HepG2 (cell line): ENCODE measurements at regions not wholly inside any gene's neighbourhood (a gene's known extent, or its start where the extent isn't known, plus 50 kb on each side); places are given as distances from the start of the nearest gene placed in this dataset.

ENCODE experiments used
- ATAC-seq: fragments of 200-7000 bp; cut with Tn5 transposase; 3 replicates; pipeline ENCODE4 v1.9.1; 2020; ENCODE audit warnings: mild to moderate bottlenecking, moderate library complexity
- BruUV-seq: library from RNA; stranded (reverse); fragments of 400-500 nt; replicated peaks from 2 replicates; lab custom pipeline; 2021; lab: Mats Ljungman, UMichigan
- CTCF ChIA-PET: fragments of 300-600 bp; formaldehyde crosslinking; extraction: SDS; loops from one replicate; lab custom pipeline; 2021; ENCODE audit warnings: low total read pairs, inconsistent platforms, low intra/inter-chr PET ratio; lab: Yijun Ruan, JAX
- POLR2A ChIA-PET: fragments of 350-600 bp; sonication (Branson Sonifier 250); formaldehyde crosslinking; loops from one replicate; lab custom pipeline; 2020; ENCODE audit warnings: antibody characterized with exemption, inconsistent platforms; lab: Yijun Ruan, JAX
- DNase-seq: peaks from one replicate; pipeline ENCODE4 v3.0.0-alpha.2; 2015; ENCODE audit warnings: low spot score
- FAIRE-seq: peaks from 3 replicates; lab custom pipeline; 2011; peaks lifted over from hg19 to GRCh38; lab: Jason Lieb, UNC
- H2AFZ ChIP-seq: one replicate; pipeline ENCODE4 v1.6.1; 2011; ENCODE audit warnings: low read length, inconsistent platforms
- H3K27ac ChIP-seq: fragments of 300-600 bp; 3 replicates; pipeline ENCODE4 v1.8.0; 2011; ENCODE audit warnings: mixed run types, mild to moderate bottlenecking, mixed read lengths, low read length, inconsistent platforms; ENCODE audit not compliant: insufficient read depth; ENCODE audit errors: extremely low read length
- H3K27me3 ChIP-seq, 2 experiments: fragments of 200-600 bp in 1 of 2; 2 replicates in 1 of 2; 3 replicates in 1 of 2; pipeline versions ENCODE4 v1.6.0 to v1.8.0; 2011; ENCODE audit warnings: low read length in 2 of 2, mild to moderate bottlenecking in 2 of 2, moderate library complexity in 2 of 2, inconsistent platforms in 1 of 2; ENCODE audit not compliant: insufficient read depth in 2 of 2, control insufficient read depth in 1 of 2
- H3K36me3 ChIP-seq, 2 experiments: fragments of 200-600 bp in 1 of 2; replicated peaks in 1 of 2; 2 replicates in 1 of 2; 3 replicates in 1 of 2; pipeline versions ENCODE4 v1.5.1 to v1.8.0; 2011; ENCODE audit warnings: low read length in 2 of 2, inconsistent platforms in 1 of 2; ENCODE audit not compliant: insufficient read depth in 2 of 2, control insufficient read depth in 1 of 2
- H3K4me1 ChIP-seq: 2 replicates; pipeline ENCODE4 v1.5.1; 2012; ENCODE audit warnings: low read length, inconsistent platforms; ENCODE audit not compliant: insufficient read depth
- H3K4me2 ChIP-seq: 2 replicates; pipeline ENCODE4 v1.6.0; 2011; ENCODE audit warnings: low read depth, low read length, inconsistent platforms
- H3K4me3 ChIP-seq, 3 experiments: fragments of 200-600 bp in 1 of 3; sonication (generic), shearing (Covaris generic) in 1 of 3; replicated peaks in 1 of 3; 2 replicates each; pipeline ENCODE4 v1.5.1; 2011 to 2016; ENCODE audit warnings: low read length in 3 of 3, inconsistent platforms in 2 of 3, low read depth in 2 of 3, mild to moderate bottlenecking in 2 of 3, control low read depth in 1 of 3, mixed read lengths in 1 of 3; ENCODE audit not compliant: insufficient read depth in 1 of 3
- H3K79me2 ChIP-seq: one replicate; pipeline ENCODE4 v1.6.1; 2011; ENCODE audit warnings: low read length, inconsistent platforms; ENCODE audit not compliant: insufficient read depth
- H3K9ac ChIP-seq: 2 replicates; pipeline ENCODE4 v1.6.0; 2011; ENCODE audit warnings: mild to moderate bottlenecking, low read depth, low read length, inconsistent platforms; ENCODE audit not compliant: insufficient read depth
- H3K9me3 ChIP-seq: 2 replicates; pipeline ENCODE4 v1.5.1; 2012; ENCODE audit warnings: mild to moderate bottlenecking, low read length
- H4K20me1 ChIP-seq: 2 replicates; pipeline ENCODE4 v1.6.0; 2011; ENCODE audit warnings: inconsistent platforms, mild to moderate bottlenecking, low read length, moderate library complexity; ENCODE audit not compliant: insufficient read depth
- HBP1 ChIP-seq: IDR thresholded peaks from 2 replicates; pipeline ENCODE4 v1.6.1; 2016; ENCODE audit warnings: low read depth, control low read depth
- HNF4G ChIP-seq, 2 experiments: sonication (generic) in 1 of 2; formaldehyde crosslinking in 1 of 2; IDR thresholded peaks; 2 replicates each; pipeline versions ENCODE4 v1.4.0 to v1.6.1; 2011 to 2020; ENCODE audit warnings: borderline replicate concordance in 2 of 2, low read depth in 2 of 2, mild to moderate bottlenecking in 2 of 2, low read length in 1 of 2, missing genetic modification reagents in 1 of 2, moderate library complexity in 1 of 2
- NFKB2 ChIP-seq: sonication (generic); formaldehyde crosslinking; IDR thresholded peaks from 2 replicates; pipeline ENCODE4 v1.4.0; 2020; ENCODE audit warnings: missing genetic modification reagents, borderline replicate concordance
- TCF7 ChIP-seq: sonication (generic); IDR thresholded peaks from 2 replicates; pipeline ENCODE4 v1.6.1; 2016; ENCODE audit warnings: antibody characterized with exemption, low read depth
- U2AF1 ChIP-seq: fragments of 200-400 bp; formaldehyde crosslinking; optimal IDR thresholded peaks from 2 replicates; pipeline ENCODE3; 2017; ENCODE audit warnings: mild to moderate bottlenecking, low read depth, low read length
- WGBS: methylation state at CpG from one replicate; pipeline ENCODE4 v1.1.6; 2017; ENCODE audit warnings: low lambda C conversion rate; 5-methylcytosine and 5-hydroxymethylcytosine counted together
- in situ Hi-C: cut with HindIII; loops from 2 replicates; pipeline ENCODE4 v1.10.0; 2017; ENCODE audit warnings: low pct_unique_long_range_greater_than_20kb; ENCODE audit not compliant: extremely low pct_ligation_motif_present
- intact Hi-C: fragments of 100-400 bp; cut with micrococcal nuclease; formaldehyde crosslinking; loops from one replicate; pipeline ENCODE4 v1.10.0; 2022; ENCODE audit not compliant: unreplicated experiment
- TF ChIP-seq, protein P1 (sequence below): sonication (generic); formaldehyde crosslinking; IDR thresholded peaks from 2 replicates; pipeline ENCODE4 v1.5.0; 2020; ENCODE audit warnings: mild to moderate bottlenecking, missing genetic modification reagents
- TF ChIP-seq, protein P2 (sequence below): sonication (generic); formaldehyde crosslinking; IDR thresholded peaks from 2 replicates; pipeline ENCODE4 v1.4.0; 2020; ENCODE audit warnings: missing genetic modification reagents, borderline replicate concordance
- TF ChIP-seq, protein P3 (sequence below): sonication (generic); formaldehyde crosslinking; IDR thresholded peaks from 2 replicates; pipeline ENCODE4 v1.4.0; 2020; ENCODE audit warnings: missing genetic modification reagents
- TF ChIP-seq, protein P4 (sequence below): sonication (generic); formaldehyde crosslinking; IDR thresholded peaks from 2 replicates; pipeline ENCODE4 v1.8.1; 2023; ENCODE audit warnings: mild to moderate bottlenecking, inconsistent platforms, moderate library complexity, missing genetic modification reagents, borderline replicate concordance

DNA sequence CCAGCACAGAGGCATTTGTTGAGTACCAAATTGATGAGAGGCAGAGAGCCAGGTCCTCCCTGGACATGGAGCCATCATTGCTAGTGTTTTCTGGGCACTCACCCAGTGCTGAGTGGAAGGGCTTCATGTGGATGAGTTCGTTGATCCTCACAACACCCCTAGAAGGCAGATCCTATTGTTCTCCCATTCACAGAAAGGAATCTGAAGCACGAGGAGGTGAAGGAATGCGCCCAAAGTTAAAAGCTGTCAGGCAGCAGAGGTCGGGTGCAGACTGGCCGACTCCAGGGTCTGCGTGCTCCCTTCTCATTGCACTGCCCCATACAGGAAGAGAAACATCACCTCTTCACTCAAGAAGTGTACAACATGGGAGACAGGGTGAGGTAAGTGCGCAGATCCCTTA, 153.5 kb upstream of the TNPO1 start (continued):
- TF ChIP-seq HNF4G (IDR thresholded peaks at IDR 0.05; ENCODE audit: borderline replicate concordance, low read depth, low read length) (no peak), HNF4G (CRISPR knock-in tag; IDR thresholded peaks at IDR 0.05; ENCODE audit: borderline replicate concordance, low read depth) (no peak)
- TF ChIP-seq, protein P1, sequence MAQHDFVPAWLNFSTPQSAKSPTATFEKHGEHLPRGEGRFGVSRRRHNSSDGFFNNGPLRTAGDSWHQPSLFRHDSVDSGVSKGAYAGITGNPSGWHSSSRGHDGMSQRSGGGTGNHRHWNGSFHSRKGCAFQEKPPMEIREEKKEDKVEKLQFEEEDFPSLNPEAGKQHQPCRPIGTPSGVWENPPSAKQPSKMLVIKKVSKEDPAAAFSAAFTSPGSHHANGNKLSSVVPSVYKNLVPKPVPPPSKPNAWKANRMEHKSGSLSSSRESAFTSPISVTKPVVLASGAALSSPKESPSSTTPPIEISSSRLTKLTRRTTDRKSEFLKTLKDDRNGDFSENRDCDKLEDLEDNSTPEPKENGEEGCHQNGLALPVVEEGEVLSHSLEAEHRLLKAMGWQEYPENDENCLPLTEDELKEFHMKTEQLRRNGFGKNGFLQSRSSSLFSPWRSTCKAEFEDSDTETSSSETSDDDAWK (CRISPR knock-in tag), result no peak

DNA sequence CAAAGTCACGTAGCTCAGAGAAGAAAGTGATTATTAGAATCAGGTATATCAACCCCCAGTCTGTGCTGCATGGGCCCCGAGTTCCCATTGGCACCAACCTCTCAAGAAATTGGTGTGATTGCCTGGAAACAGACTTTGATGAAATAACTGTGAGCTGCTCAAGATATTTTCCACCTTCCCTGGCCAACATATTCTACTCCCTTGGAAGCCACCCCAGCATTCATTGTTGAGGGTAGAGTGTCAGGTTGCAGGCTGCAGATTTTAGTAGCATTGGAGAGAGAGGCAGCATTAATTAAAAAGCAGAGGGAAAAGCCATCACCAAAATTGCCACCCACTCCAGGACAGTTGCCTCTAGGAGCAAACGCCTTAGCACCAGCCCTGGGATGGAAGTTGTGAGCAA, 154.2 kb upstream of the TNPO1 start:
- WGBS, result 0% methylated on average over 3 of the region's 3 CpGs
- in situ Hi-C loops (no loop called here), intact Hi-C loops (no loop called here)
- no peak overlapping the region for H3K9ac ChIP-seq
- FAIRE-seq (no peak), ATAC-seq (no peak), DNase-seq (no peak)
- H3K27ac ChIP-seq, result no peak overlapping the region
- H3K79me2 ChIP-seq, result no peaks in the 10 kb centered on the region
- no peaks in the 10 kb centered on the region for H3K36me3 ChIP-seq
- BruUV-seq, result no TSS peak
- CTCF ChIA-PET, result no interaction called here
- no peak overlapping the region for H3K4me3 ChIP-seq
- TF ChIP-seq HBP1 (CRISPR knock-in tag) (no peak), U2AF1 (no peak), TCF7 (no peak), NFKB2 (CRISPR knock-in tag) (no peak)
- TF ChIP-seq, protein P2, sequence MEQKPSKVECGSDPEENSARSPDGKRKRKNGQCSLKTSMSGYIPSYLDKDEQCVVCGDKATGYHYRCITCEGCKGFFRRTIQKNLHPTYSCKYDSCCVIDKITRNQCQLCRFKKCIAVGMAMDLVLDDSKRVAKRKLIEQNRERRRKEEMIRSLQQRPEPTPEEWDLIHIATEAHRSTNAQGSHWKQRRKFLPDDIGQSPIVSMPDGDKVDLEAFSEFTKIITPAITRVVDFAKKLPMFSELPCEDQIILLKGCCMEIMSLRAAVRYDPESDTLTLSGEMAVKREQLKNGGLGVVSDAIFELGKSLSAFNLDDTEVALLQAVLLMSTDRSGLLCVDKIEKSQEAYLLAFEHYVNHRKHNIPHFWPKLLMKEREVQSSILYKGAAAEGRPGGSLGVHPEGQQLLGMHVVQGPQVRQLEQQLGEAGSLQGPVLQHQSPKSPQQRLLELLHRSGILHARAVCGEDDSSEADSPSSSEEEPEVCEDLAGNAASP (CRISPR knock-in tag), result no peak
- TF ChIP-seq, protein P3, sequence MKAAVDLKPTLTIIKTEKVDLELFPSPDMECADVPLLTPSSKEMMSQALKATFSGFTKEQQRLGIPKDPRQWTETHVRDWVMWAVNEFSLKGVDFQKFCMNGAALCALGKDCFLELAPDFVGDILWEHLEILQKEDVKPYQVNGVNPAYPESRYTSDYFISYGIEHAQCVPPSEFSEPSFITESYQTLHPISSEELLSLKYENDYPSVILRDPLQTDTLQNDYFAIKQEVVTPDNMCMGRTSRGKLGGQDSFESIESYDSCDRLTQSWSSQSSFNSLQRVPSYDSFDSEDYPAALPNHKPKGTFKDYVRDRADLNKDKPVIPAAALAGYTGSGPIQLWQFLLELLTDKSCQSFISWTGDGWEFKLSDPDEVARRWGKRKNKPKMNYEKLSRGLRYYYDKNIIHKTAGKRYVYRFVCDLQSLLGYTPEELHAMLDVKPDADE (CRISPR knock-in tag), result no peak
- TF ChIP-seq, protein P4, sequence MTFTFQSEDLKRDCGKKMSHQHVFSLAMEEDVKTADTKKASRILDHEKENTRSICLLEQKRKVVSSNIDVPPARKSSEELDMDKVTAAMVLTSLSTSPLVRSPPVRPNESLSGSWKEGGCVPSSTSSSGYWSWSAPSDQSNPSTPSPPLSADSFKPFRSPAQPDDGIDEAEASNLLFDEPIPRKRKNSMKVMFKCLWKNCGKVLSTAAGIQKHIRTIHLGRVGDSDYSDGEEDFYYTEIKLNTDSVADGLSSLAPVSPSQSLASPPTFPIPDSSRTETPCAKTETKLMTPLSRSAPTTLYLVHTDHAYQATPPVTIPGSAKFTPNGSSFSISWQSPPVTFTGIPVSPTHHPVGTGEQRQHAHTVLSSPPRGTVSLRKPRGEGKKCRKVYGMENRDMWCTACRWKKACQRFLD (CRISPR knock-in tag), result no peak
- H3K4me1 ChIP-seq, result no peaks in the 10 kb centered on the region
- POLR2A ChIA-PET, result no interaction called here
- H4K20me1 ChIP-seq, result no peaks in the 10 kb centered on the region
- no peak overlapping the region for H2AFZ ChIP-seq
- peaks cover 0 to 27% of the 10 kb centered on the region in 2 experiments; a peak in 3 of 5 replicates for H3K27me3 ChIP-seq
- H3K9me3 ChIP-seq, result no peaks in the 10 kb centered on the region
- no peak overlapping the region for H3K4me2 ChIP-seq
